ENCODE measurements at regions not wholly inside any gene's neighbourhood (a gene's known extent, or its start where the extent isn't known, plus 50 kb on each side); places are given as distances from the start of the nearest gene placed in this dataset.

- TF ChIP-seq POLR2AphosphoS5 (IDR thresholded peaks at IDR 0.05; ENCODE audit: borderline replicate concordance, low read depth, low read length) (no peak), EZH2 (IDR thresholded peaks at IDR 0.05) (no peak)
Observed at GRCh38 chr1:96418969-96419368, 302.6 kb upstream of the PTBP2 start.

All from SK-N-MC (cell line).